DND-41 (cell line): ENCODE measurements at regions not wholly inside any gene's neighbourhood (a gene's known extent, or its start where the extent isn't known, plus 50 kb on each side); places are given as distances from the start of the nearest gene placed in this dataset.

ENCODE experiments used
- EZH2 ChIP-seq: IDR thresholded peaks from 3 replicates; pipeline ENCODE4 v1.6.1; 2012; ENCODE audit warnings: borderline replicate concordance, low read depth, mild to moderate bottlenecking, moderate library complexity, low read length, inconsistent platforms; ENCODE audit not compliant: severe bottlenecking
- TF ChIP-seq, protein P1 (sequence below): IDR thresholded peaks from 2 replicates; pipeline ENCODE4 v1.5.1; 2012; ENCODE audit warnings: borderline replicate concordance, low read length, moderate library complexity, mild to moderate bottlenecking; ENCODE audit not compliant: poor library complexity, severe bottlenecking; ENCODE audit errors: extremely low read depth

DNA sequence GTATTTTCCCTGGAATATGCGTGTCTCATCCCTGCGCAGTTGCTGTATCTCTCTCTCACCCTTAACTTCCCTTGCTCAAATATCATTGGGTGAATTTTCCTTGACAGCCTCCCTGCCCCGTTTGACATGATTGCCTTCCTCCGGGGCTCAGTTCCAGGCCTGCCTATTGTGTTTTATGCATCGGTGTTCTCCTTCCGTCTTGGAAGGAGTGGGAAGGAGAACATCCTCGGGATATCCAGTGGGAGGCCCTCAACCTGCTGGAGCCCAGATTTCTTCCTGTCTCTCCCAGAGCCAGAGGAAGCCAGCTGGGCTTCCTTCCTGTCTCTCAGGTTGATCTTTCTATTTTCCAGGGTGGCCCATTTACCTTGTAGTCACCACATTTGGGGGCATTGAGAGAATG, 434.7 kb upstream of the HS6ST1 start:
- TF ChIP-seq, protein P1, sequence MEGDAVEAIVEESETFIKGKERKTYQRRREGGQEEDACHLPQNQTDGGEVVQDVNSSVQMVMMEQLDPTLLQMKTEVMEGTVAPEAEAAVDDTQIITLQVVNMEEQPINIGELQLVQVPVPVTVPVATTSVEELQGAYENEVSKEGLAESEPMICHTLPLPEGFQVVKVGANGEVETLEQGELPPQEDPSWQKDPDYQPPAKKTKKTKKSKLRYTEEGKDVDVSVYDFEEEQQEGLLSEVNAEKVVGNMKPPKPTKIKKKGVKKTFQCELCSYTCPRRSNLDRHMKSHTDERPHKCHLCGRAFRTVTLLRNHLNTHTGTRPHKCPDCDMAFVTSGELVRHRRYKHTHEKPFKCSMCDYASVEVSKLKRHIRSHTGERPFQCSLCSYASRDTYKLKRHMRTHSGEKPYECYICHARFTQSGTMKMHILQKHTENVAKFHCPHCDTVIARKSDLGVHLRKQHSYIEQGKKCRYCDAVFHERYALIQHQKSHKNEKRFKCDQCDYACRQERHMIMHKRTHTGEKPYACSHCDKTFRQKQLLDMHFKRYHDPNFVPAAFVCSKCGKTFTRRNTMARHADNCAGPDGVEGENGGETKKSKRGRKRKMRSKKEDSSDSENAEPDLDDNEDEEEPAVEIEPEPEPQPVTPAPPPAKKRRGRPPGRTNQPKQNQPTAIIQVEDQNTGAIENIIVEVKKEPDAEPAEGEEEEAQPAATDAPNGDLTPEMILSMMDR = no peak
- TF ChIP-seq EZH2 = no peak
